ENCODE measurements at regions not wholly inside any gene's neighbourhood (a gene's known extent, or its start where the extent isn't known, plus 50 kb on each side); places are given as distances from the start of the nearest gene placed in this dataset.

DNA sequence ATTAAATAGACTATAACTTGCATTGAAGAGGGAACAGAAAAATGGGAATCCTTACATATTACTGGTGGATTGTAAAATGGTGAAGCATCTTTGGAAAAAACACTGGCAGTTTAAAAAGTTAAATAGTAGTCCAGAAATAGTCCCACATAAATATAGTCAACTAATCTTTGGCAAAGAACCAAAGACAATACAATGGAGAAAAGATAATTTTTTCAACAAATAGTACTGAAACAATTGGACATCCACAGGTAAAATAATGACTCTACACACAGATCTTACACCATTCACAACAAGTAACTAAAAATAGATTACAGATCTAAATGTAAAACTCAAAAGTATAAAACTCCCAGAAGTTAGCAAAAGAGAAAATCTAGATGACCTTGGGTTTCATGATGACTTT is 259.1 kb upstream of the CEP162 start:
- H3K4me3 Mint-ChIP-seq, result no peak overlapping the region
- no peaks in the 10 kb centered on the region for H3K27me3 Mint-ChIP-seq
- H3K9me3 Mint-ChIP-seq, result peaks cover 5 to 8% (median 5%) of the 10 kb centered on the region in 3 donors
- H3K27ac Mint-ChIP-seq, result no peak overlapping the region
- no peaks in the 10 kb centered on the region for H3K36me3 Mint-ChIP-seq
- H3K4me1 Mint-ChIP-seq, result no peaks in the 10 kb centered on the region

DNA sequence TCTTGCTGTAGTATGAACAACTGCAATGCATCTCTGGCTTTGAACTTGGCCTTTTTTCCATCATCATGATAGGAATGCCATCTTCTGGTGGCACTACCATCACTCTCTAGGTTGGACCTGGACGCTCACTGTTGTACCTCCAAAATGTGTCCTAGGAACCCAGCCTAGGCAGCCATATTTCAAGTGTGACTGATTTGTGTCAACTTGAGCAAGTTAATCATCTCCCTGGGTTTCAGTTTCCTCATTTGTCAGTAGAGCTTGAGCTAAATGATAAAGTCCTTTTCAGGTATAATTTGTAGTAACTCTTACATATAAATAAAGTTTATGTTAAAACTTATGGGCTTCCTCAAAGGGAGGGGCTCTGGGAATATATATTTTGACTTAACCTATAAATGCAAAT is 241.7 kb upstream of the CEP162 start:
- H3K27me3 Mint-ChIP-seq, result no peaks in the 10 kb centered on the region
- no peak overlapping the region for H3K4me3 Mint-ChIP-seq
- no peak overlapping the region for H3K27ac Mint-ChIP-seq
- H3K36me3 Mint-ChIP-seq, result no peaks in the 10 kb centered on the region
- peaks cover 5 to 11% (median 9%) of the 10 kb centered on the region in 3 donors for H3K9me3 Mint-ChIP-seq
- no peaks in the 10 kb centered on the region for H3K4me1 Mint-ChIP-seq

DNA sequence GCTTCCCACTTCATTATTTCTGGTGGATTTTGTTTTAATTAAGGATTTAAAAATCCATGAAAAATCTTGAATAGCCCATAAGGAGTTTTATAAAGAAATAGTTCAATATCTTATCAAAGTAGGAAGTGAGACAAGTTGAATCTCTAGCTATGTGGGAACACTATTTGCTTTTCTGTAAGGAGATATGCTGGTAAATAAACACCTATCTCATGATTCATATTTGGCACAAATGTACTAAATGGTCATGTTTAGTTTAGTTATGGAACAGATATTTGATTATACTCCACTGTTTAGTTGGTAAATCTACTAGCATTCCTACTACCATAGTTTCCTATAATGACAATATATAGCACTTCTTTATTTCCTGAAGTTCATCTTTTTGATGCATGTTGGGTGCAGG is 239.9 kb upstream of the CEP162 start:
- H3K4me3 Mint-ChIP-seq, result no peak overlapping the region
- peaks cover 5 to 10% (median 9%) of the 10 kb centered on the region in 3 donors for H3K9me3 Mint-ChIP-seq
- H3K27me3 Mint-ChIP-seq, result no peaks in the 10 kb centered on the region
- no peak overlapping the region for H3K27ac Mint-ChIP-seq
- H3K36me3 Mint-ChIP-seq, result no peaks in the 10 kb centered on the region
- no peaks in the 10 kb centered on the region for H3K4me1 Mint-ChIP-seq

DNA sequence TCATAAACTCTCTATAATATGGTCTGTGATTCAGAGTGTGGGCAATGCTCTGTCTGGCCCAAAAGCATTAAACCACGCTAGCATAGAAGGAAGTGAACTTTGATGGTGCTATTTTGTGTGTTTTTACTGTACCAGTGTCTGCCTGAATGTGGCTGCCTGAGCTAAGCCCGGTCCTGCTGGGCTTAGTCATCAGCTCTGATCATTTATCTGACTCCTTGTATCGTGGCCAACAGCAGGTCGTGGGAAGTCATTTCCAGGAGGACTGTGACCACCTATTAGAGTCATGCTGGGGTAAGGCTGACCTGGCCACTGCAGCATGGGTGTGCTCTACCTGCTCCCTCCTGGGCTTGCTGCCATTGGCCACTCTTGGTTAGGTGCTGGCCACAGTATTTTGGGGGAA is 239.1 kb upstream of the CEP162 start:
- Mint-ChIP-seq H3K4me1 (no peaks in the 10 kb centered on the region), H3K27me3 (no peaks in the 10 kb centered on the region), H3K27ac (no peak overlapping the region), H3K4me3 (peak overlapping the region in 1 of 4 donors; percentile 52), H3K9me3 (peaks cover 5 to 9% (median 9%) of the 10 kb centered on the region in 3 donors), H3K36me3 (no peaks in the 10 kb centered on the region)

- Mint-ChIP-seq H3K4me1 (no peaks in the 10 kb centered on the region), H3K4me3 (no peak overlapping the region), H3K36me3 (no peaks in the 10 kb centered on the region), H3K9me3 (peaks cover 5 to 9% (median 7%) of the 10 kb centered on the region in 3 donors), H3K27me3 (no peaks in the 10 kb centered on the region), H3K27ac (no peak overlapping the region)
These were observed 237.0 kb upstream of the CEP162 start for GRCh38 chr6:84464471-84464870.

GRCh38 chr6:84462698-84463097 is 235.3 kb upstream of the CEP162 start:
- Mint-ChIP-seq H3K4me3 (no peak overlapping the region), H3K27me3 (no peaks in the 10 kb centered on the region), H3K4me1 (no peaks in the 10 kb centered on the region), H3K27ac (no peak overlapping the region), H3K36me3 (no peaks in the 10 kb centered on the region), H3K9me3 (peaks cover 2 to 9% (median 7%) of the 10 kb centered on the region in 3 donors)

DNA sequence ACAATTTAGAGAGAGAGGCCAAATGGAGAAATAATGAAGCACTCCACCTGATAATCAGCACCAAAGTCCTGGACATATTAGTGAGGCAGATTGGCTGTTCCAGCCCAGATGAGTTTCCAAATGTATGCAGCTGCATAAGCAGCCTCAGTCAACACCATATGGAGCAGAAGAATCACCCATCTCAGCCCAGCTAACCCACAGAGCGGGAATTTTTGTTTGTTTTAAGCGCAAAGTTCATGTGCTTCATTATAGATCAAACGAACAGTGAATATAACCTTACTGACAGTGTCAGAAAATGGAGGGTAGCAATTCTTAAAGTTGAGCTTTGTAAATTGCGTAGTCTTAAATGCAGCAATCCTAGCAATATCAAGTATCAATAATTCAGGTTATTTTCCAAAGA is 234.0 kb upstream of the CEP162 start:
- no peaks in the 10 kb centered on the region for H3K27me3 Mint-ChIP-seq
- H3K4me3 Mint-ChIP-seq, result no peak overlapping the region
- peaks cover 2 to 9% (median 4%) of the 10 kb centered on the region in 3 donors for H3K9me3 Mint-ChIP-seq
- no peak overlapping the region for H3K27ac Mint-ChIP-seq
- no peaks in the 10 kb centered on the region for H3K4me1 Mint-ChIP-seq
- no peaks in the 10 kb centered on the region for H3K36me3 Mint-ChIP-seq

DNA sequence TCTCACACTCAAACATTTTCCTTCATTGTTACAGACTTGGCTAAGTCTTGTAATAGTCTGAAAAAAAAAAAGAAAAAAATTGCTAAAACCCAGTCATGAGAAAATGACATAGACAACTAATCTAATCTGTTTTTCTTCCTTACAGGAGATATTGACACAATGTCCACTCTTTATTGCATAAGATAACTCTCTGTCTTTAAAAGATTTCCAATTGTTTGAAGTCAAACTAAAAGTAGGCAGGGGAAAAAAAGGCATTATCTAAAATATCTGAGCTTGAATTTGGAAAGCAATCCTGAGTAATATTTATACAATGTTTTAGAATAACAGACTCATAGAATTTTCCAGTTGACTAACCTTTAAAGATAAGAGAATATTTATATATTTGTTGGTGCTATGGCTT is 233.0 kb upstream of the CEP162 start:
- H3K27ac Mint-ChIP-seq, result no peak overlapping the region
- H3K4me3 Mint-ChIP-seq, result no peak overlapping the region
- no peaks in the 10 kb centered on the region for H3K36me3 Mint-ChIP-seq
- peaks cover 2 to 9% (median 4%) of the 10 kb centered on the region in 3 donors for H3K9me3 Mint-ChIP-seq
- H3K4me1 Mint-ChIP-seq, result no peaks in the 10 kb centered on the region
- no peaks in the 10 kb centered on the region for H3K27me3 Mint-ChIP-seq

- peaks cover under 1 to 9% (median 4%) of the 10 kb centered on the region in 3 donors for H3K9me3 Mint-ChIP-seq
- no peaks in the 10 kb centered on the region for H3K36me3 Mint-ChIP-seq
- no peaks in the 10 kb centered on the region for H3K27me3 Mint-ChIP-seq
- no peak overlapping the region for H3K27ac Mint-ChIP-seq
- H3K4me1 Mint-ChIP-seq, result no peaks in the 10 kb centered on the region
- no peak overlapping the region for H3K4me3 Mint-ChIP-seq
These were observed 232.0 kb upstream of the CEP162 start for GRCh38 chr6:84459401-84459800.

DNA sequence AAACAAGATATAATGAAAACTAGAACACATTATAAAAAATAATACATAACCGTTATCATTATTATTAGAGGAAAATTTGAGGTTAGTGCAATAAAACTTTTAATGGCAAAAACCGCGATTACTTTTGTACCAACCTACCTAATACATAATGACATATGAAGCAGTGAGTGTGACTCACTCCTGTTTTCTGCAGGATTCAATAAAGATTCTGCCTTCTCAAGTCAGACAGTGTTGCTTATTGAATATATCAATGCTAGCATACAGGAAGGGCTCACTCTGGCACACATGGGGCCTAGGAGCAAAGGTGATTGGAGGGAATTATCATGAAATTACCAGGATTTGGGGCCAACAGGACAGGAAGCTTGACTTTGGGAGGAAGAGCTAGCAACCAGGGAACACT is 230.8 kb upstream of the CEP162 start:
- no peaks in the 10 kb centered on the region for H3K27me3 Mint-ChIP-seq
- H3K36me3 Mint-ChIP-seq, result no peaks in the 10 kb centered on the region
- H3K4me3 Mint-ChIP-seq, result no peak overlapping the region
- no peak overlapping the region for H3K27ac Mint-ChIP-seq
- H3K9me3 Mint-ChIP-seq, result peaks cover 0 to 5% (median 4%) of the 10 kb centered on the region in 3 donors
- no peaks in the 10 kb centered on the region for H3K4me1 Mint-ChIP-seq

DNA sequence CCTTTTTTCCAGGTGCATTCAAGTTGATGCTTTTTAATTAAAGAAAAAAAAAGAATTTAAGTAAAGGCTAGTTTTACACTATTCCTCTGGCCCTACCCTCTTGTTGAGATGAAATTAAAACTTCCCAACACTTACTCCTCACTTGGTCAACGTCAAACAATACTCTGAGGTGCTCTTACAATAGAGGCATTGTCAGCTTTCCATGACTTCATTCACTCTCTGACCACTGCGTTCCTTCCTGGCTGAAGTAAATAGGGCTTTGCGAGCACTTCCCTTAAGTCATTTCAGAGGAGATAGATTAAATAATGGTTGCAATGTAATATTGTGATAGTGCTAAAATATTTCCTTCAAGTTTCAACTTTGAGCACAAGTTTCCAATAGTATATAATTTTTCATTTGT is 229.8 kb upstream of the CEP162 start:
- H3K27me3 Mint-ChIP-seq, result no peaks in the 10 kb centered on the region
- H3K36me3 Mint-ChIP-seq, result no peaks in the 10 kb centered on the region
- no peak overlapping the region for H3K4me3 Mint-ChIP-seq

DNA sequence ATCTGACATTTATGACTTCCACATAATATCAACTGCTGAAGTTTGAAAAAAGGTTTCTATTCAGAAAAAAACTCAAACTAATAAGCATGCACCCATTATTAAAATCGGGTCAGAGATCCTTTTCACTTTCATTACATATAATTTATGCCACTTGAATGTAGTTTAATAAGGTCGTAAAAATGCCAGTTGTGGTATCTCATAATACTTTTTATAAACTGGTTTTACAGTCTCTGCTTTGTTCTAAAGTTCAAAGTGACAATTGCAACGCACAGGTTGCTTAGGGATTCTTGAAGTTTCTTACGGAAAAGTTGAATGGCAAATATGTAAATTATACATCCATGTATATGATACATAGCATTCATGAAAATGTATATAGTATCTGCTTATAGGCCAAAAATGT is 229.4 kb upstream of the CEP162 start:
- no peaks in the 10 kb centered on the region for H3K9me3 Mint-ChIP-seq
- H3K27me3 Mint-ChIP-seq, result no peaks in the 10 kb centered on the region
- H3K36me3 Mint-ChIP-seq, result no peaks in the 10 kb centered on the region

More for the DNA sequence above, 229.8 kb upstream of the CEP162 start:
- no peaks in the 10 kb centered on the region for H3K4me1 Mint-ChIP-seq
- no peak overlapping the region for H3K27ac Mint-ChIP-seq
- H3K9me3 Mint-ChIP-seq, result no peaks in the 10 kb centered on the region

DNA sequence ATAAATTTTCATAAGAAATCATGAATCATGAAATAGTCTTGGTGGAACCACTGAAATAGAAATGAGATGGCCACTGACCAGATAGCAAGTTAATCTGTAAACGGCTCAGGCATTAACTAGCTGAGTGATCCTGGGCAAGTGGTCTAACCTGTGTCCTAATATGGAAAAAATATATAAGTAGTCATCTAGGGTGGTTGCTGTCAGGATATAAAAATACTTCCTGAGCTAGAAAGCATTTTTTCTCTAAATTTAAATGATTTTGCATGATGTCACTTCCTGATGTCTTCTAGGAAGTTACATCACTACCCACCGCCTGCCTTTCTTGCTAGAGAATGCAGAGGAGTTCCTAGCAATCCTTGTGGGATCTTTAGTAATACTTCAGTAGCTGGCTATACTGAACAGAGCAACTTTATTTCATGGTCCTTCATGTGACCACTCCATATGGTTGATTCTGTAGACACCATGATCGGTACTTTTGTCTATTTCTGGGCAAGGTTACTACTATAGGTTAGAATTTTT is 228.1 kb upstream of the CEP162 start:
- Mint-ChIP-seq H3K9me3 (peaks cover 0 to 3% (median 0%) of the 10 kb centered on the region in 3 donors), H3K36me3 (no peaks in the 10 kb centered on the region), H3K4me1 (no peaks in the 10 kb centered on the region), H3K27me3 (no peaks in the 10 kb centered on the region), H3K4me3 (no peak overlapping the region), H3K27ac (no peak overlapping the region)

More for the DNA sequence above, 229.4 kb upstream of the CEP162 start:
- no peaks in the 10 kb centered on the region for H3K4me1 Mint-ChIP-seq
- no peak overlapping the region for H3K4me3 Mint-ChIP-seq
- H3K27ac Mint-ChIP-seq, result no peak overlapping the region

GRCh38 chr6:84453499-84453898 is 226.1 kb upstream of the CEP162 start:
- Mint-ChIP-seq H3K4me1 (no peaks in the 10 kb centered on the region), H3K27me3 (no peaks in the 10 kb centered on the region), H3K4me3 (no peak overlapping the region), H3K9me3 (peaks cover 0 to 4% (median 0%) of the 10 kb centered on the region in 3 donors), H3K36me3 (no peaks in the 10 kb centered on the region), H3K27ac (no peak overlapping the region)

DNA sequence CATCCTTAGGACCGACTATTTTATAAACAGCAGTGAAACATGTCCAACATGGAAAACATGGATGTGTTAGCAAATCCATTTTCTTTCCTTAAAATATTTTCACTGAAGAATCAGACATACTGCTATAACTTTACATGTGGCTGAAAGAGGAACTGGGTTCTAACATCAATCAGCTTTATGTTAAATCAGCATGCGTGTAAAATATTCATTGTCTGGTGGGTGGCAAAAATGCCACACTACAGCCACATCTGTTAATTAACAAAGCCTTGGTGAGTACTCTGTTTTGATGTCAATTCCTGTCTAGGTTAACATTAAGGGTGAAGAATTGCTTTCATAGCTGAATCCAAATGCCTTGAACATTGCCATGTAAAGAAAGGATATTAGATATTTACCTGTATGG is 222.6 kb upstream of the CEP162 start:
- Mint-ChIP-seq H3K27me3 (no peaks in the 10 kb centered on the region), H3K36me3 (no peaks in the 10 kb centered on the region), H3K4me1 (no peaks in the 10 kb centered on the region), H3K9me3 (peaks cover 0 to 4% (median 0%) of the 10 kb centered on the region in 3 donors), H3K27ac (no peak overlapping the region), H3K4me3 (no peak overlapping the region)

GRCh38 chr6:84449220-84449619 is 221.8 kb upstream of the CEP162 start:
- H3K27ac Mint-ChIP-seq, result no peak overlapping the region
- H3K9me3 Mint-ChIP-seq, result peaks cover 0 to 4% (median 0%) of the 10 kb centered on the region in 3 donors
- no peaks in the 10 kb centered on the region for H3K27me3 Mint-ChIP-seq
- no peak overlapping the region for H3K4me3 Mint-ChIP-seq
- no peaks in the 10 kb centered on the region for H3K36me3 Mint-ChIP-seq
- H3K4me1 Mint-ChIP-seq, result no peaks in the 10 kb centered on the region

Data from IgD-negative memory B cell (primary cell).